Mucosa of rectum (tissue), 2 donors: ENCODE measurements at regions not wholly inside any gene's neighbourhood (a gene's known extent, or its start where the extent isn't known, plus 50 kb on each side); places are given as distances from the start of the nearest gene placed in this dataset.

Experiments
- H3K27ac ChIP-seq, 2 donors: one replicate each; pipeline ENCODE4 v1.7.0; 2013; ENCODE audit warnings: inconsistent platforms in 2 of 2, low read depth in 2 of 2, low read length in 2 of 2
- H3K27me3 ChIP-seq, 2 donors: one replicate each; pipeline ENCODE4 v1.7.0; 2013; ENCODE audit warnings: low read length in 2 of 2; ENCODE audit not compliant: control insufficient read depth in 2 of 2, insufficient read depth in 2 of 2
- H3K36me3 ChIP-seq, 2 donors: one replicate each; pipeline ENCODE4 v1.7.0; 2013; ENCODE audit warnings: low read length in 2 of 2; ENCODE audit not compliant: control insufficient read depth in 2 of 2, insufficient read depth in 2 of 2
- H3K4me1 ChIP-seq, 2 donors: one replicate each; pipeline ENCODE4 v1.7.0; 2013; ENCODE audit warnings: low read length in 2 of 2, mild to moderate bottlenecking in 1 of 2; ENCODE audit not compliant: control insufficient read depth in 2 of 2, insufficient read depth in 2 of 2
- H3K4me3 ChIP-seq, 2 donors: one replicate each; pipeline ENCODE4 v1.7.0; 2013; ENCODE audit warnings: low read length in 2 of 2
- H3K9ac ChIP-seq, 2 donors: one replicate each; pipeline ENCODE4 v1.7.0; 2013; ENCODE audit warnings: low read length in 2 of 2, low read depth in 1 of 2, mild to moderate bottlenecking in 1 of 2
- H3K9me3 ChIP-seq, 2 donors: one replicate each; pipeline ENCODE4 v1.7.0; 2013; ENCODE audit warnings: low read length in 2 of 2; ENCODE audit not compliant: control insufficient read depth in 2 of 2
- donor health status: healthy.
- donor health status: Normal muscosa, but diverticular disease.

GRCh38 chr15:68482246-68482645 lies 50.3 kb upstream of the ITGA11 start:
- H3K27ac ChIP-seq, result no peak overlapping the region
- no peak overlapping the region for H3K9ac ChIP-seq
- H3K4me3 ChIP-seq, result no peak overlapping the region
- H3K9me3 ChIP-seq, result no peaks in the 10 kb centered on the region
- H3K27me3 ChIP-seq, result peaks cover 0 to 4% of the 10 kb centered on the region in 2 donors
- no peaks in the 10 kb centered on the region for H3K36me3 ChIP-seq
- peaks cover 0 to 2% of the 10 kb centered on the region in 2 donors for H3K4me1 ChIP-seq

GRCh38 chr15:68483165-68483564 lies 51.2 kb upstream of the ITGA11 start:
- Histone ChIP-seq H3K27ac (no peak overlapping the region), H3K9me3 (no peaks in the 10 kb centered on the region), H3K4me3 (no peak overlapping the region), H3K9ac (no peak overlapping the region), H3K27me3 (peaks cover 0 to 5% of the 10 kb centered on the region in 2 donors), H3K4me1 (peaks cover 0 to 2% of the 10 kb centered on the region in 2 donors), H3K36me3 (no peaks in the 10 kb centered on the region)

GRCh38 chr15:68484220-68484619 lies 52.3 kb upstream of the ITGA11 start:
- Histone ChIP-seq H3K27me3 (peaks cover 0 to 5% of the 10 kb centered on the region in 2 donors), H3K9me3 (no peaks in the 10 kb centered on the region), H3K4me1 (peaks cover 0 to 2% of the 10 kb centered on the region in 2 donors), H3K36me3 (no peaks in the 10 kb centered on the region), H3K9ac (no peak overlapping the region), H3K4me3 (no peak overlapping the region), H3K27ac (no peak overlapping the region)

GRCh38 chr15:68484696-68485400 lies 52.9 kb upstream of the ITGA11 start:
- Histone ChIP-seq H3K9ac (no peak overlapping the region), H3K9me3 (no peaks in the 10 kb centered on the region), H3K27me3 (peaks cover 0 to 5% of the 10 kb centered on the region in 2 donors), H3K36me3 (no peaks in the 10 kb centered on the region), H3K4me3 (no peak overlapping the region), H3K4me1 (peaks cover 0 to 2% of the 10 kb centered on the region in 2 donors), H3K27ac (peak overlapping the region; percentile 32 to 48)

- Histone ChIP-seq H3K36me3 (no peaks in the 10 kb centered on the region), H3K9ac (no peak overlapping the region), H3K27me3 (peaks cover 0 to 5% of the 10 kb centered on the region in 2 donors), H3K9me3 (no peaks in the 10 kb centered on the region), H3K4me3 (no peak overlapping the region), H3K27ac (peak overlapping the region in 1 of 2 donors; percentile 32), H3K4me1 (peaks cover 0 to 2% of the 10 kb centered on the region in 2 donors)
Observed at GRCh38 chr15:68485721-68486360, 53.9 kb upstream of the ITGA11 start.

- Histone ChIP-seq H3K27me3 (peaks cover 0 to 5% of the 10 kb centered on the region in 2 donors), H3K36me3 (no peaks in the 10 kb centered on the region), H3K9me3 (no peaks in the 10 kb centered on the region), H3K4me1 (peaks cover 0 to 2% of the 10 kb centered on the region in 2 donors), H3K27ac (peak overlapping the region; percentile 5 to 56), H3K4me3 (no peak overlapping the region), H3K9ac (no peak overlapping the region)
Observed at GRCh38 chr15:68487087-68487843, 55.3 kb upstream of the ITGA11 start.

- Histone ChIP-seq H3K4me1 (peaks cover 0 to 2% of the 10 kb centered on the region in 2 donors), H3K36me3 (no peaks in the 10 kb centered on the region), H3K27ac (no peak overlapping the region), H3K27me3 (peaks cover 0 to 5% of the 10 kb centered on the region in 2 donors), H3K4me3 (no peak overlapping the region), H3K9me3 (no peaks in the 10 kb centered on the region), H3K9ac (no peak overlapping the region)
Observed at GRCh38 chr15:68488290-68488689, 56.3 kb upstream of the ITGA11 start.

GRCh38 chr15:68488966-68489365 lies 57.0 kb upstream of the ITGA11 start:
- Histone ChIP-seq H3K27me3 (peaks cover 0 to 5% of the 10 kb centered on the region in 2 donors), H3K4me1 (peaks cover 0 to 2% of the 10 kb centered on the region in 2 donors), H3K4me3 (no peak overlapping the region)

GRCh38 chr15:68489421-68489820 lies 57.5 kb upstream of the ITGA11 start:
- Histone ChIP-seq H3K27ac (no peak overlapping the region), H3K36me3 (no peaks in the 10 kb centered on the region), H3K4me3 (no peak overlapping the region), H3K9me3 (no peaks in the 10 kb centered on the region), H3K4me1 (peaks cover 0 to 2% of the 10 kb centered on the region in 2 donors), H3K9ac (no peak overlapping the region), H3K27me3 (peaks cover 0 to 7% of the 10 kb centered on the region in 2 donors)

More at GRCh38 chr15:68488966-68489365, 57.0 kb upstream of the ITGA11 start:
- no peaks in the 10 kb centered on the region for H3K36me3 ChIP-seq
- no peaks in the 10 kb centered on the region for H3K9me3 ChIP-seq
- H3K9ac ChIP-seq, result no peak overlapping the region
- no peak overlapping the region for H3K27ac ChIP-seq
